Spleen (tissue), 11 donors: ENCODE measurements at regions not wholly inside any gene's neighbourhood (a gene's known extent, or its start where the extent isn't known, plus 50 kb on each side); places are given as distances from the start of the nearest gene placed in this dataset.

Source experiments
- DNase-seq: peaks from one replicate; pipeline ENCODE4 v3.0.0-alpha.2; 2020
- H3K27ac ChIP-seq, 8 donors: fragments of 200-600 bp; sonication (generic) in 7 of 8; 1 replicate in 4 of 8; 2 replicates in 4 of 8; pipeline versions ENCODE4 v1.5.0 to v1.8.0; 2016 to 2021; ENCODE audit warnings: inconsistent platforms in 4 of 8, mild to moderate bottlenecking in 4 of 8, moderate library complexity in 1 of 8
- H3K27me3 ChIP-seq, 7 donors: fragments of 200-600 bp; sonication (generic) in 6 of 7; replicated peaks in 1 of 7; 1 replicate in 4 of 7; 2 replicates in 3 of 7; pipeline versions ENCODE4 v1.5.0 to v1.8.0; 2016 to 2021; ENCODE audit warnings: inconsistent platforms in 3 of 7, mild to moderate bottlenecking in 1 of 7
- H3K36me3 ChIP-seq, 6 donors: fragments of 200-600 bp; sonication (generic) in 5 of 6; 1 replicate in 4 of 6; 2 replicates in 2 of 6; pipeline versions ENCODE4 v1.5.0 to v1.8.0; 2016 to 2021; ENCODE audit warnings: inconsistent platforms in 2 of 6
- H3K4me1 ChIP-seq, 6 donors: fragments of 200-600 bp; sonication (generic) in 5 of 6; 1 replicate in 3 of 6; 2 replicates in 3 of 6; pipeline versions ENCODE4 v1.5.0 to v1.8.0; 2016 to 2021; ENCODE audit warnings: inconsistent platforms in 3 of 6
- H3K4me3 ChIP-seq, 8 donors: fragments of 200-600 bp; sonication (generic) in 7 of 8; 1 replicate in 4 of 8; 2 replicates in 4 of 8; pipeline versions ENCODE4 v1.5.0 to v1.8.0; 2016 to 2021; ENCODE audit warnings: inconsistent platforms in 4 of 8, mild to moderate bottlenecking in 4 of 8, moderate library complexity in 2 of 8
- H3K9me3 ChIP-seq, 8 donors: fragments of 200-600 bp; sonication (generic) in 7 of 8; 1 replicate in 4 of 8; 2 replicates in 4 of 8; pipeline versions ENCODE4 v1.5.0 to v1.8.0; 2016 to 2021; ENCODE audit warnings: inconsistent platforms in 4 of 8
- POLR2A ChIP-seq, 3 donors: fragments of 450-650 bp; IDR thresholded peaks; one replicate each; pipeline ENCODE4 v1.5.1; 2017; ENCODE audit warnings: antibody characterized with exemption in 3 of 3, mild to moderate bottlenecking in 1 of 3
- POLR2AphosphoS5 ChIP-seq, 3 donors: sonication (generic); formaldehyde crosslinking; IDR thresholded peaks; one replicate each; pipeline ENCODE4 v1.5.1; 2017; ENCODE audit warnings: antibody characterized with exemption in 3 of 3
- WGBS, 5 donors: extraction: QIAGEN DNeasy Blood & Tissue Kit in 3 of 5; methylation state at CpG; one replicate each; pipeline versions ENCODE4 v1.1.5 to v1.1.7; 2013 to 2018; 5-methylcytosine and 5-hydroxymethylcytosine counted together
- intact Hi-C: fragments of 100-400 bp; cut with DNase I; formaldehyde crosslinking; loops from one replicate; pipeline ENCODE4 v1.15.0; 2023; ENCODE audit warnings: low total_unique reads
- TF ChIP-seq, protein P1 (sequence below), 11 experiments: fragments of 200-600 bp in 7 of 11; fragments of 450-650 bp in 4 of 11; sonication (generic) in 4 of 11; IDR thresholded peaks in 8 of 11; conservative IDR thresholded peaks in 3 of 11; 1 replicate in 7 of 11; 2 replicates in 4 of 11; pipeline versions ENCODE4 v1.4.0 to v1.8.0; 2016 to 2021; ENCODE audit warnings: antibody characterized with exemption in 11 of 11, inconsistent platforms in 4 of 11, mild to moderate bottlenecking in 1 of 11
- donor health status: healthy with polysubstance abuse.
- donor health status: DM: no; HTN: no; CAD: no; lungs with moderate emphysema.
- donor health status: DM: no; HTN: no; CAD: no.
- donor health status: Bipolar disorder and iron deficiency.
- donor health status: healthy.
- donor health status: DM: no; HTN: no; CAD: no.
- donor health status: DM: yes; HTN: yes; CAD: no.

DNA sequence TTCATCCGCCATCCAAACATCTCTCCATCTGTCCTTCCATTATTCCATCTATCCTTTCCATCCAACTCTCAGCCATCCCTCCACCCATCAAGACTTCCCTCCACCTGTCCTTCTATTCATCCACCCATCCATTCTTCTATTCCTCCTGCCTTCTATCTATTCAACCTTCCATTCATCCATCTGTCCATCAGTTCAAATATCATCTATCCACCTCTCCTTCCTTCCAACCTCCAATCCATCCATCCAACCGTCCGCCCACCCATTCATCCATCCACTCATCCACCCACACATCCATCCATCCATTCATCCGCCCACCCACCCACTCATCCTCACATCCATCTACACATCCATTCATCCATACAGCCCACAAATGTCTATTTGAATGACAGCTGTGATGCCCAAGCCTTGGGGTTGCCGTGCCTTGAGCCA lies 132.1 kb downstream of the CEBPB start:
- Histone ChIP-seq H3K9me3 (peaks cover 0 to 5% (median 0%) of the 10 kb centered on the region in 8 donors), H3K4me1 (peaks cover 0 to 23% (median 8%) of the 10 kb centered on the region in 6 donors), H3K27ac (peak overlapping the region in 5 of 8 donors; percentile 78 to 85 (median 81)), H3K36me3 (no peaks in the 10 kb centered on the region), H3K27me3 (peaks cover 0 to 20% (median 0%) of the 10 kb centered on the region in 7 donors), H3K4me3 (no peak overlapping the region)
- DNase-seq, result no peak
- TF ChIP-seq, protein P1, sequence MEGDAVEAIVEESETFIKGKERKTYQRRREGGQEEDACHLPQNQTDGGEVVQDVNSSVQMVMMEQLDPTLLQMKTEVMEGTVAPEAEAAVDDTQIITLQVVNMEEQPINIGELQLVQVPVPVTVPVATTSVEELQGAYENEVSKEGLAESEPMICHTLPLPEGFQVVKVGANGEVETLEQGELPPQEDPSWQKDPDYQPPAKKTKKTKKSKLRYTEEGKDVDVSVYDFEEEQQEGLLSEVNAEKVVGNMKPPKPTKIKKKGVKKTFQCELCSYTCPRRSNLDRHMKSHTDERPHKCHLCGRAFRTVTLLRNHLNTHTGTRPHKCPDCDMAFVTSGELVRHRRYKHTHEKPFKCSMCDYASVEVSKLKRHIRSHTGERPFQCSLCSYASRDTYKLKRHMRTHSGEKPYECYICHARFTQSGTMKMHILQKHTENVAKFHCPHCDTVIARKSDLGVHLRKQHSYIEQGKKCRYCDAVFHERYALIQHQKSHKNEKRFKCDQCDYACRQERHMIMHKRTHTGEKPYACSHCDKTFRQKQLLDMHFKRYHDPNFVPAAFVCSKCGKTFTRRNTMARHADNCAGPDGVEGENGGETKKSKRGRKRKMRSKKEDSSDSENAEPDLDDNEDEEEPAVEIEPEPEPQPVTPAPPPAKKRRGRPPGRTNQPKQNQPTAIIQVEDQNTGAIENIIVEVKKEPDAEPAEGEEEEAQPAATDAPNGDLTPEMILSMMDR (IDR thresholded peaks at IDR 0.05 in 8 of 11, conservative IDR thresholded peaks at IDR 0.05 in 3 of 11), result no peak
- TF ChIP-seq POLR2AphosphoS5 (IDR thresholded peaks at IDR 0.05) (no peak), POLR2A (IDR thresholded peaks at IDR 0.05) (no peak)
- WGBS, 5 donors, result 91 to 94% (median 93%) methylated on average over 5 of the region's 5 CpGs
- intact Hi-C loops, result no loop called here

DNA sequence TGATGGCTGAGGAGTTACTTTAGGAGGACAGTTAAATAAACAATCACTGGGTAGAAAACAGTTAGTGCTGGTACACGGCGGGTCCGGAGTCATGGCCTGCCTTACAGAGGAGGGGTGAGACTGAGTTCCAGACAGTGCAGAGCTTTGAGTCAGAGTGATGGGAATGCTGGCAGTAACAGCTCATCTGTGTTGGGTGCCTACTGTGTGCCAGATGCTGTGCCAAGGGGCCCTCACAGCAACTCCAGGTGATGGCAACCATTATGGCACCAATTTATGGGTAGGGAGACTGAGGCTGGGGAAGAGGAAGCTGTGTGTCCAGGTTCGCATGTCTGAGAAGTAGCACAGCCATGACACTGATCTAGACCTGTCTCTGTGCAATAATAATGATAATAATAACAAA lies 132.6 kb downstream of the CEBPB start:
- Histone ChIP-seq H3K9me3 (peaks cover 0 to 7% (median 0%) of the 10 kb centered on the region in 8 donors), H3K36me3 (no peaks in the 10 kb centered on the region), H3K27me3 (peaks cover 0 to 17% (median 0%) of the 10 kb centered on the region in 7 donors), H3K27ac (no peak overlapping the region), H3K4me1 (peaks cover 0 to 18% (median 6%) of the 10 kb centered on the region in 6 donors), H3K4me3 (no peak overlapping the region)
- 83 to 98% (median 95%) methylated on average over 4 of the region's 4 CpGs for WGBS, 5 donors
- peak; percentile 14 for DNase-seq
- intact Hi-C loops, result no loop called here
- TF ChIP-seq POLR2A (IDR thresholded peaks at IDR 0.05), result no peak
- no peak for TF ChIP-seq POLR2AphosphoS5 (IDR thresholded peaks at IDR 0.05)
- TF ChIP-seq, protein P1 (IDR thresholded peaks at IDR 0.05 in 8 of 11, conservative IDR thresholded peaks at IDR 0.05 in 3 of 11), result no peak

DNA sequence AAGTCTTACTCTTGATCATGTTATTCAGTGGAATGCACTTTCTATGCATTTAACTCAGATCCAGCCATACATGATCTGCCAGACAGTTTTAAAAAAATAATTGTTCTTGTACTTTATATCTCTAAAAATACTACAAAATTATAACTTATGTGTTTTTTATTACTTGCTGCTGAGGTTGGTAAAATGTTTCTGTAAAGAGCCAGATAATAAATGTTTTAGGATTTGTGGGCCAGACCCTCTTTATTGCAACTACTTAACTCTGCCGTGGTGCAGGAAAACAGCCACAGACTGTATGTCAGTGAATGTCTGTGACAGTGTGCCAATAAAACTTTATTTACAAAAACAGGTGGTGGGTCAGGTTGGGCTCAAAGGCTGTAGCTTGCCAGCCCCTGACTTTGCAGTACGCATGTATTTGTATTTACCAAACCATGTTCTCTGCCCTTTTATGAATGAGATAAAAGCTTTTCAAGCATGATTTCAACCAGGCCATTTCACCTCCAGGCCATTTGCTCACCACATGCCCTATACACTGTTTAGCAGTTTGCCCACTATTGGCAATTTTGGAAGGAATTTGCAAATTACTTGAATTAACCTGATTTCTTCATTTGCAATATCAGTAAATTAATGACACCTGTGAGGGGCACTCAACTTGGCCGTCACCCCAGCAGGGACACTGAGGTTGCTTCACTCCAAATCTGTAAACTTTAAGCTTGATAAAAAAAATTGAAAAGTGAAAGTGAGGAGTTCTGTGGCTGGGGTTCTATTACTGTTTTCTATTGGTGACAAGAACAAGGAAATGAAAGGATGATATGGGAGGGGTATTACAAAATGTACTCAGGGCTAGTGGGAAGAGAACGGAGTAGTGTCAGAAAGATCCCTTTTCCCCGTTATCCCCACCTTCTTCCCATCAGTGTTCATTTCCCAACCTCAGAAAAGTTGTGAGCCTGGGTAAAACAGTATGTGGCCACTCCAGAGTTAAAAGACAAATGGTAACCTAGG lies 133.4 kb downstream of the CEBPB start:
- Histone ChIP-seq H3K27me3 (peaks cover 0 to 15% (median 0%) of the 10 kb centered on the region in 7 donors), H3K4me1 (peaks cover 0 to 17% (median 4%) of the 10 kb centered on the region in 6 donors), H3K9me3 (peaks cover 0 to 14% (median 0%) of the 10 kb centered on the region in 8 donors), H3K36me3 (no peaks in the 10 kb centered on the region), H3K4me3 (no peak overlapping the region), H3K27ac (peak overlapping the region in 1 of 8 donors; percentile 20)
- intact Hi-C loops, result no loop called here
- no peak for DNase-seq
- 76 to 87% (median 81%) methylated on average over 5 of the region's 5 CpGs for WGBS, 5 donors
- TF ChIP-seq, protein P1 (IDR thresholded peaks at IDR 0.05 in 8 of 11, conservative IDR thresholded peaks at IDR 0.05 in 3 of 11), result no peak
- TF ChIP-seq POLR2A (IDR thresholded peaks at IDR 0.05), result no peak
- TF ChIP-seq POLR2AphosphoS5 (IDR thresholded peaks at IDR 0.05), result no peak

DNA sequence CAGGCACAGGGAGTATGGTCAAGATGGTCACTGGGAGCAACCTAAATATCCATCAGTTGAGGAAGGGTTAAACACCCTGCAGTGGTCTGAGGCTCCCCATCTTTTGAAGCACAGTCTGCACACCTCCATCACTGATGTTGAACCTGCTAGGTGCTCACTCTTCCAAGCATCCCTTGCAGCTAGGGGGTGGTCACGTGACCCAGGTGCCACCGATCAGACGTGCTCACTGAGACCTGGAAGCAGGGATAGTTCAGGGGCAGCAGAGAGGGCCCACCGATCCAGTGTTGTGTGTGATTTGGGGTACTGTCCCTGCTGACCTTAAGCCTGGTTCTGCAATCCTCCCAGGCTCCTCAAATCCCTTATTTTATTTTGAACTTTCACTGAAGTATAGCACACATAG lies 134.6 kb downstream of the CEBPB start:
- Histone ChIP-seq H3K4me1 (peaks cover 0 to 17% (median 4%) of the 10 kb centered on the region in 6 donors), H3K9me3 (peaks cover 0 to 14% (median 0%) of the 10 kb centered on the region in 8 donors), H3K27me3 (peaks cover 0 to 15% (median 0%) of the 10 kb centered on the region in 7 donors), H3K36me3 (no peaks in the 10 kb centered on the region), H3K27ac (no peak overlapping the region), H3K4me3 (no peak overlapping the region)
- intact Hi-C loops, result no loop called here
- 79 to 98% (median 94%) methylated on average over 4 of the region's 4 CpGs for WGBS, 5 donors
- DNase-seq, result peak; percentile 53
- TF ChIP-seq POLR2A (IDR thresholded peaks at IDR 0.05) (no peak), POLR2AphosphoS5 (IDR thresholded peaks at IDR 0.05) (no peak)
- TF ChIP-seq, protein P1 (IDR thresholded peaks at IDR 0.05 in 8 of 11, conservative IDR thresholded peaks at IDR 0.05 in 3 of 11), result no peak
